ENCODE measurements at regions not wholly inside any gene's neighbourhood (a gene's known extent, or its start where the extent isn't known, plus 50 kb on each side); places are given as distances from the start of the nearest gene placed in this dataset.

DNA sequence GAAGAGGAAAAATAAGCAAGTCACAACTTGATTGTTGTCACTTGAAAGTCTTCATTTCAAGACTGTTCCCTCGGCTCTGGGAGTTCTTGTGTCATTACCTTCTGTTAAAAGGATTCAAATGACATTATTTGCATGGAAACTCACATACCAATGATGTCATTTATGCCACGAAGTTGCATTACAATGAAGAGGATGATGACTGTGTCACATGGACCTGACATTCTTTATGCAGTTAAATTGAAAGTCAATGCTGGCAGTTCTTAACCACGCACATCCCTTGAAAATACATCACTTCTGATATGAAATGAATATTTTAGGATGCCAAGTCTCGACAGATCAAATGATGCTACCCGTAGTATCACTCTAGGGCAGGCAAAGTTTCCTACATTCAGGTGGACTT is 1069.5 kb downstream of the VRK1 start:
- H3K4me2 ChIP-seq (ENCODE audit: low read depth, low read length): no peak overlapping the region
- H4K5ac ChIP-seq (ENCODE audit: low read depth, low read length): no peak overlapping the region
- WGBS, 2 experiments (ENCODE audit: extremely low coverage in 2 of 2, insufficient read length in 1 of 2): no CpG with 5 or more reads among the region's 5 CpGs
- no peak overlapping the region for H3K4ac ChIP-seq (ENCODE audit: low read depth, low read length)
- DNase-seq (no peak), ATAC-seq (ENCODE audit: low read depth) (no peak)
- no peaks in the 10 kb centered on the region for H3K36me3 ChIP-seq (ENCODE audit: control insufficient read depth, insufficient read depth, low read length)
- no peaks in the 10 kb centered on the region for H3K4me1 ChIP-seq (ENCODE audit: control insufficient read depth, insufficient read depth, low read length)
- ChIA-PET CTCF (no interaction called here), POLR2A (ENCODE audit: unreplicated experiment) (no interaction called here)
- H2BK120ac ChIP-seq (ENCODE audit: low read depth, low read length): no peak overlapping the region
- no peak overlapping the region for H2AK9ac ChIP-seq (replicated peaks; ENCODE audit: low read depth, low read length, poor library complexity)
- H2AFZ ChIP-seq (replicated peaks; ENCODE audit: low read length, poor library complexity): no peak overlapping the region
- H2BK20ac ChIP-seq (ENCODE audit: low read depth, low read length): no peak overlapping the region
- no peak overlapping the region for H3K56ac ChIP-seq (ENCODE audit: extremely low read depth, insufficient read depth, low read length)
- no peak overlapping the region for H4K91ac ChIP-seq (ENCODE audit: insufficient read depth, low read depth, low read length)
- H4K8ac ChIP-seq (ENCODE audit: low read depth in 2 of 2, low read length in 2 of 2): no peak overlapping the region
- no peak for TF ChIP-seq SMC3 (IDR thresholded peaks at IDR 0.05; ENCODE audit: low read depth, low read length)
- TF ChIP-seq, protein P1, sequence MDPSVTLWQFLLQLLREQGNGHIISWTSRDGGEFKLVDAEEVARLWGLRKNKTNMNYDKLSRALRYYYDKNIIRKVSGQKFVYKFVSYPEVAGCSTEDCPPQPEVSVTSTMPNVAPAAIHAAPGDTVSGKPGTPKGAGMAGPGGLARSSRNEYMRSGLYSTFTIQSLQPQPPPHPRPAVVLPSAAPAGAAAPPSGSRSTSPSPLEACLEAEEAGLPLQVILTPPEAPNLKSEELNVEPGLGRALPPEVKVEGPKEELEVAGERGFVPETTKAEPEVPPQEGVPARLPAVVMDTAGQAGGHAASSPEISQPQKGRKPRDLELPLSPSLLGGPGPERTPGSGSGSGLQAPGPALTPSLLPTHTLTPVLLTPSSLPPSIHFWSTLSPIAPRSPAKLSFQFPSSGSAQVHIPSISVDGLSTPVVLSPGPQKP (IDR thresholded peaks at IDR 0.05; ENCODE audit: borderline replicate concordance, low read depth, low read length): no peak
- TF ChIP-seq CEBPB (IDR thresholded peaks at IDR 0.05; ENCODE audit: low read depth, low read length): no peak
- no peak for TF ChIP-seq MAFK (IDR thresholded peaks at IDR 0.05; ENCODE audit: low read depth, low read length)
- TF ChIP-seq, protein P2, sequence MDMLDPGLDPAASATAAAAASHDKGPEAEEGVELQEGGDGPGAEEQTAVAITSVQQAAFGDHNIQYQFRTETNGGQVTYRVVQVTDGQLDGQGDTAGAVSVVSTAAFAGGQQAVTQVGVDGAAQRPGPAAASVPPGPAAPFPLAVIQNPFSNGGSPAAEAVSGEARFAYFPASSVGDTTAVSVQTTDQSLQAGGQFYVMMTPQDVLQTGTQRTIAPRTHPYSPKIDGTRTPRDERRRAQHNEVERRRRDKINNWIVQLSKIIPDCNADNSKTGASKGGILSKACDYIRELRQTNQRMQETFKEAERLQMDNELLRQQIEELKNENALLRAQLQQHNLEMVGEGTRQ (IDR thresholded peaks at IDR 0.05; ENCODE audit: low read depth, low read length): no peak
- no peak for TF ChIP-seq RAD21 (IDR thresholded peaks at IDR 0.05; ENCODE audit: low read length)
- TF ChIP-seq, protein P3, sequence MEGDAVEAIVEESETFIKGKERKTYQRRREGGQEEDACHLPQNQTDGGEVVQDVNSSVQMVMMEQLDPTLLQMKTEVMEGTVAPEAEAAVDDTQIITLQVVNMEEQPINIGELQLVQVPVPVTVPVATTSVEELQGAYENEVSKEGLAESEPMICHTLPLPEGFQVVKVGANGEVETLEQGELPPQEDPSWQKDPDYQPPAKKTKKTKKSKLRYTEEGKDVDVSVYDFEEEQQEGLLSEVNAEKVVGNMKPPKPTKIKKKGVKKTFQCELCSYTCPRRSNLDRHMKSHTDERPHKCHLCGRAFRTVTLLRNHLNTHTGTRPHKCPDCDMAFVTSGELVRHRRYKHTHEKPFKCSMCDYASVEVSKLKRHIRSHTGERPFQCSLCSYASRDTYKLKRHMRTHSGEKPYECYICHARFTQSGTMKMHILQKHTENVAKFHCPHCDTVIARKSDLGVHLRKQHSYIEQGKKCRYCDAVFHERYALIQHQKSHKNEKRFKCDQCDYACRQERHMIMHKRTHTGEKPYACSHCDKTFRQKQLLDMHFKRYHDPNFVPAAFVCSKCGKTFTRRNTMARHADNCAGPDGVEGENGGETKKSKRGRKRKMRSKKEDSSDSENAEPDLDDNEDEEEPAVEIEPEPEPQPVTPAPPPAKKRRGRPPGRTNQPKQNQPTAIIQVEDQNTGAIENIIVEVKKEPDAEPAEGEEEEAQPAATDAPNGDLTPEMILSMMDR (conservative IDR thresholded peaks at IDR 0.05; ENCODE audit: low read depth, low read length): no peak
- TF ChIP-seq RFX5 (IDR thresholded peaks at IDR 0.05; ENCODE audit: low read depth, low read length): no peak
- no peak for TF ChIP-seq BHLHE40 (IDR thresholded peaks at IDR 0.05; ENCODE audit: low read depth, low read length)
- TF ChIP-seq CHD1 (IDR thresholded peaks at IDR 0.05; ENCODE audit: low read depth, low read length): no peak
- no peak for TF ChIP-seq MAZ (IDR thresholded peaks at IDR 0.05; ENCODE audit: borderline replicate concordance, low read depth, low read length)
- no peak for TF ChIP-seq MXI1 (IDR thresholded peaks at IDR 0.05; ENCODE audit: borderline replicate concordance, low read depth, low read length)
- TF ChIP-seq RCOR1 (IDR thresholded peaks at IDR 0.05; ENCODE audit: insufficient replicate concordance, low read length): no peak
- no peak for TF ChIP-seq POLR2A (IDR thresholded peaks at IDR 0.05; ENCODE audit: low read depth, low read length)
- no peaks in the 10 kb centered on the region for H3K9me1 ChIP-seq (ENCODE audit: insufficient read depth, low read length)
- no peak overlapping the region for H3K23ac ChIP-seq (ENCODE audit: low read depth, low read length)
- intact Hi-C loops (cut with micrococcal nuclease): loop anchor here (5.0 kb wide), 1 partner anchor 821 kb away; no protein-coding TSS in a partner anchor
- no peaks in the 10 kb centered on the region for H4K20me1 ChIP-seq (ENCODE audit: insufficient read depth, low read length)
- H2BK5ac ChIP-seq (ENCODE audit: low read depth, low read length, poor library complexity, severe bottlenecking): no peak overlapping the region
- H3K14ac ChIP-seq (replicated peaks; ENCODE audit: low read depth, low read length): no peak overlapping the region
- no peak overlapping the region for H3K27ac ChIP-seq (ENCODE audit: insufficient read depth, low read length)
- no peak overlapping the region for H3K18ac ChIP-seq (ENCODE audit: low read depth, low read length)
- no TSS peak for BruUV-seq (replicated peaks)
- dilution Hi-C loops (cut with HindIII; ENCODE audit: low sequenced_read_pairs, unreplicated experiment): no loop called here
- no peak overlapping the region for H3K9ac ChIP-seq (ENCODE audit: low read depth, low read length)
- H3K27me3 ChIP-seq (ENCODE audit: control insufficient read depth, insufficient read depth, low read length): no peaks in the 10 kb centered on the region
- no peaks in the 10 kb centered on the region for H3K79me1 ChIP-seq (ENCODE audit: low read depth in 1 of 2, low read length in 2 of 2)
- H2BK15ac ChIP-seq (ENCODE audit: low read depth, low read length): no peak overlapping the region
- H2AK5ac ChIP-seq (ENCODE audit: low read depth, low read length): no peak overlapping the region
- in situ Hi-C loops (cut with MboI; ENCODE audit: low sequenced_read_pairs): no loop called here
- no peak overlapping the region for H3K4me3 ChIP-seq (ENCODE audit: insufficient read depth, low read depth, low read length)
- peaks cover 25% of the 10 kb centered on the region for H3K9me3 ChIP-seq (ENCODE audit: control insufficient read depth, insufficient read depth, low read length)

Data from IMR-90 (cell line).